Endothelial cell of umbilical vein (primary cell): ENCODE measurements at regions not wholly inside any gene's neighbourhood (a gene's known extent, or its start where the extent isn't known, plus 50 kb on each side); places are given as distances from the start of the nearest gene placed in this dataset.

Experiments
- BruUV-seq: library from RNA; stranded (reverse); fragments of 400-500 nt; replicated peaks from 2 replicates; lab custom pipeline; 2021; lab: Mats Ljungman, UMichigan
- CTCF ChIA-PET: fragments of 300-600, 350-600 bp; sonication (Branson Sonifier 250); formaldehyde crosslinking; loops from one replicate; lab custom pipeline; 2021; ENCODE audit warnings: antibody characterized with exemption, inconsistent platforms; lab: Charles Lee
- POLR2A ChIA-PET: fragments of 300-600, 350-600 bp; sonication (Branson Sonifier 250); formaldehyde crosslinking; loops from one replicate; lab custom pipeline; 2021; ENCODE audit warnings: antibody characterized with exemption, inconsistent platforms; lab: Charles Lee
- DNase-seq: peaks from one replicate; pipeline ENCODE4 v3.0.0-alpha.2; 2011; ENCODE audit warnings: low read depth, low spot score
- FAIRE-seq: peaks from 2 replicates; lab custom pipeline; 2011; peaks lifted over from hg19 to GRCh38; lab: Jason Lieb, UNC
- H2AFZ ChIP-seq: 2 replicates; pipeline ENCODE4 v1.6.0; 2012; ENCODE audit warnings: low read depth, low read length, control low read depth, inconsistent platforms
- H3K27ac ChIP-seq: 2 replicates; pipeline ENCODE4 v1.5.1; 2011; ENCODE audit warnings: low read depth, mild to moderate bottlenecking, control low read depth, low read length, moderate library complexity; ENCODE audit not compliant: insufficient read depth
- H3K27me3 ChIP-seq, 2 experiments: 2 replicates each; pipeline versions ENCODE4 v1.6.0 to v1.6.1; 2011; ENCODE audit warnings: low read length in 2 of 2, mixed read lengths in 1 of 2; ENCODE audit not compliant: control insufficient read depth in 2 of 2, insufficient read depth in 2 of 2
- H3K36me3 ChIP-seq, 2 experiments: 2 replicates in 1 of 2; 3 replicates in 1 of 2; pipeline ENCODE4 v1.5.1; 2011; ENCODE audit warnings: low read length in 2 of 2, mild to moderate bottlenecking in 1 of 2, moderate library complexity in 1 of 2; ENCODE audit not compliant: control insufficient read depth in 2 of 2, insufficient read depth in 2 of 2; ENCODE audit errors: extremely low read depth in 1 of 2
- H3K4me1 ChIP-seq: 3 replicates; pipeline ENCODE4 v1.5.1; 2011; ENCODE audit warnings: mild to moderate bottlenecking, low read length; ENCODE audit not compliant: control insufficient read depth, insufficient read depth; ENCODE audit errors: extremely low read depth
- H3K4me2 ChIP-seq: 2 replicates; pipeline ENCODE4 v1.6.1; 2011; ENCODE audit warnings: low read length, control low read depth, mixed read lengths; ENCODE audit not compliant: insufficient read depth
- H3K4me3 ChIP-seq, 3 experiments: fragments of 200-600 bp in 1 of 3; sonication (generic), shearing (Covaris generic) in 1 of 3; replicated peaks in 1 of 3; 2 replicates each; pipeline ENCODE4 v1.5.1; 2011 to 2016; ENCODE audit warnings: control low read depth in 3 of 3, low read length in 3 of 3, mild to moderate bottlenecking in 2 of 3, inconsistent platforms in 1 of 3, low read depth in 1 of 3, moderate library complexity in 1 of 3; ENCODE audit not compliant: insufficient read depth in 1 of 3
- H3K79me2 ChIP-seq: 2 replicates; pipeline ENCODE4 v1.6.0; 2012; ENCODE audit warnings: low read length, inconsistent platforms; ENCODE audit not compliant: control insufficient read depth, insufficient read depth
- H3K9ac ChIP-seq: replicated peaks from 2 replicates; pipeline ENCODE3; 2011; ENCODE audit warnings: low read length, control low read depth; ENCODE audit not compliant: insufficient read depth; ENCODE audit errors: extremely low read depth
- H3K9me1 ChIP-seq: replicated peaks from 3 replicates; pipeline ENCODE4 v1.6.0; 2011; ENCODE audit warnings: mild to moderate bottlenecking, low read length; ENCODE audit not compliant: control insufficient read depth, insufficient read depth; ENCODE audit errors: extremely low read depth
- H3K9me3 ChIP-seq: replicated peaks from 2 replicates; pipeline ENCODE4 v1.5.1; 2012; ENCODE audit warnings: low read length, inconsistent platforms; ENCODE audit not compliant: control insufficient read depth, insufficient read depth
- H4K20me1 ChIP-seq: replicated peaks from 2 replicates; pipeline ENCODE3; 2011; ENCODE audit warnings: mild to moderate bottlenecking, low read length; ENCODE audit not compliant: control insufficient read depth, insufficient read depth; ENCODE audit errors: extremely low read depth
- EZH2 ChIP-seq: IDR thresholded peaks from 2 replicates; pipeline ENCODE4 v1.6.1; 2012; ENCODE audit warnings: borderline replicate concordance, low read depth, mild to moderate bottlenecking, moderate library complexity, low read length, inconsistent platforms; ENCODE audit not compliant: severe bottlenecking
- FOS ChIP-seq: IDR thresholded peaks from 2 replicates; pipeline ENCODE4 v1.6.1; 2011; ENCODE audit warnings: mild to moderate bottlenecking, low read length, moderate library complexity, borderline replicate concordance; ENCODE audit not compliant: insufficient read depth
- GATA2 ChIP-seq: IDR thresholded peaks from 2 replicates; pipeline ENCODE4 v1.7.0; 2011; ENCODE audit warnings: low read depth, mild to moderate bottlenecking, moderate library complexity, mixed read lengths, low read length; ENCODE audit not compliant: insufficient read length, insufficient read depth
- JUN ChIP-seq: IDR thresholded peaks from 2 replicates; pipeline ENCODE4 v1.6.1; 2011; ENCODE audit warnings: borderline replicate concordance, low read depth; ENCODE audit not compliant: insufficient read length, insufficient read depth
- MYC ChIP-seq: IDR thresholded peaks from one replicate; pipeline ENCODE4 v1.6.1; 2011; ENCODE audit warnings: mild to moderate bottlenecking, low read depth, low read length
- POLR2A ChIP-seq: IDR thresholded peaks from 2 replicates; pipeline ENCODE4 v1.6.1; 2012; ENCODE audit warnings: low read depth, mild to moderate bottlenecking, control low read depth, low read length
- POLR2AphosphoS5 ChIP-seq: IDR thresholded peaks from 2 replicates; pipeline ENCODE4 v1.6.1; 2012; ENCODE audit warnings: low read depth, mild to moderate bottlenecking, control low read depth, low read length, moderate library complexity; ENCODE audit not compliant: insufficient read depth
- dilution Hi-C: fragments of 300-500 bp; cut with MboI; formaldehyde crosslinking; loops from one replicate; pipeline ENCODE4 v1.15.0; 2019; ENCODE audit warnings: low sequenced_read_pairs; ENCODE audit not compliant: extremely low pct_ligation_motif_present
- intact Hi-C: fragments of 100-400 bp; cut with micrococcal nuclease; formaldehyde crosslinking; loops from one replicate; pipeline ENCODE4 v1.10.0; 2022
- TF ChIP-seq, protein P1 (sequence below): IDR thresholded peaks from 2 replicates; pipeline ENCODE4 v1.6.1; 2011; ENCODE audit not compliant: insufficient read depth, insufficient read length
- TF ChIP-seq, protein P2 (sequence below), 2 donors: IDR thresholded peaks; 1 replicate in 1 of 2; 2 replicates in 1 of 2; pipeline ENCODE4 v1.5.1; 2011; ENCODE audit warnings: low read length in 2 of 2, mild to moderate bottlenecking in 2 of 2, moderate library complexity in 2 of 2, control low read depth in 1 of 2, inconsistent platforms in 1 of 2, low read depth in 1 of 2; ENCODE audit not compliant: insufficient read depth in 1 of 2; ENCODE audit errors: extremely low read depth in 1 of 2

DNA sequence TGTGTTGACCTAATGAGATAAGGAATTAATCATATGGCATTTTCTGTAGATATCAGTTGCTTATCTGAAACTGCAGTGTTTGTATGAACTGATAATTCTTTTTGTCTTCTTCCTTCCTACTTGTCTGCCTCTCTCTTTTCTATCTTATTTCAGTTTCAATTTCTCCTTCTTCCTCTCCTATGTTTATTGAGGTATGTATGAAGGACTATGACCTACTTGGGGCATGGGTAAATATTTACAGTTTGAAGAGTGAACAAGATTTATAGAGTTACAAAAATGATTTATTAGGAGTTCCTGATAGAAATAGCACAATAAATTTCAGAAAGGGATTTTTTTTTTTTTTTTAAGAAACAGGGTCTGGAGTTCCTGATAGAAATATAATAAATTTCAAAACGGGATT is 88.7 kb upstream of the MUCL1 start:
- Histone ChIP-seq H3K9me3 (no peaks in the 10 kb centered on the region), H4K20me1 (no peaks in the 10 kb centered on the region), H3K27me3 (no peaks in the 10 kb centered on the region), H3K36me3 (no peaks in the 10 kb centered on the region), H2AFZ (no peak overlapping the region), H3K9ac (no peak overlapping the region), H3K4me1 (no peaks in the 10 kb centered on the region), H3K27ac (no peak overlapping the region), H3K4me3 (no peak overlapping the region), H3K9me1 (no peaks in the 10 kb centered on the region), H3K4me2 (no peak overlapping the region), H3K79me2 (no peaks in the 10 kb centered on the region)
- intact Hi-C loops (no loop called here), dilution Hi-C loops (no loop called here)
- ChIA-PET POLR2A (no interaction called here), CTCF (no interaction called here)
- no peak for FAIRE-seq
- BruUV-seq = no TSS peak
- DNase-seq = no peak
- TF ChIP-seq JUN = no peak

DNA sequence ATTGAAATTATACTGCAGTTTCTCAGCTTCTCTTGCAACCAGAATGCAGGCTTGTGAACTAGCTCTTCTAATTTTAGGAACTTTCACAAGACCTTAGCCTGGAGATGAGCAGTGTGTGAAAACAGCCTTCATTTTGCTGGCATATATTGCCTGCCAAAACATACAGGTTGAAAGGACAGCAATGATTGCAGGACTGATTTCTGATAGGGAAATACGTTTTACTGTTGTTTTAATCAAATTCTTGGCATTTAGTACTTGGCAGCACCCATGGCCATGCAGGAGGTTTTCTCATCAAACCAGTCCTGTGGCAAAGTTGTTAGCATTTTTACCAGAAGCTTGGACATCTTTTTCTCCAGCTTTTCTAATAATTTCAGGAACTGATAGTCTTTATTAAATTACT is 91.9 kb upstream of the MUCL1 start:
- Histone ChIP-seq H3K4me1 (no peaks in the 10 kb centered on the region), H3K36me3 (no peaks in the 10 kb centered on the region), H3K9me3 (no peaks in the 10 kb centered on the region), H3K27ac (no peak overlapping the region), H3K9ac (no peak overlapping the region), H3K79me2 (no peaks in the 10 kb centered on the region), H4K20me1 (no peaks in the 10 kb centered on the region), H3K4me2 (no peak overlapping the region), H3K4me3 (no peak overlapping the region), H3K27me3 (no peaks in the 10 kb centered on the region), H2AFZ (no peak overlapping the region), H3K9me1 (no peaks in the 10 kb centered on the region)
- no TSS peak for BruUV-seq
- FAIRE-seq (no peak), DNase-seq (no peak)
- dilution Hi-C loops (no loop called here), intact Hi-C loops (no loop called here)
- CTCF ChIA-PET = interaction anchor here (1.1 kb wide), 1 partner anchor 12 kb away, joined by 3 read pairs; no protein-coding TSS in a partner anchor
- POLR2A ChIA-PET = no interaction called here
- TF ChIP-seq MYC = no peak
- TF ChIP-seq, protein P1, sequence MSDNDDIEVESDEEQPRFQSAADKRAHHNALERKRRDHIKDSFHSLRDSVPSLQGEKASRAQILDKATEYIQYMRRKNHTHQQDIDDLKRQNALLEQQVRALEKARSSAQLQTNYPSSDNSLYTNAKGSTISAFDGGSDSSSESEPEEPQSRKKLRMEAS = no peak
- TF ChIP-seq GATA2 = no peak
- TF ChIP-seq POLR2AphosphoS5 = no peak
- TF ChIP-seq FOS = no peak
- TF ChIP-seq EZH2 = no peak
- TF ChIP-seq, protein P2, sequence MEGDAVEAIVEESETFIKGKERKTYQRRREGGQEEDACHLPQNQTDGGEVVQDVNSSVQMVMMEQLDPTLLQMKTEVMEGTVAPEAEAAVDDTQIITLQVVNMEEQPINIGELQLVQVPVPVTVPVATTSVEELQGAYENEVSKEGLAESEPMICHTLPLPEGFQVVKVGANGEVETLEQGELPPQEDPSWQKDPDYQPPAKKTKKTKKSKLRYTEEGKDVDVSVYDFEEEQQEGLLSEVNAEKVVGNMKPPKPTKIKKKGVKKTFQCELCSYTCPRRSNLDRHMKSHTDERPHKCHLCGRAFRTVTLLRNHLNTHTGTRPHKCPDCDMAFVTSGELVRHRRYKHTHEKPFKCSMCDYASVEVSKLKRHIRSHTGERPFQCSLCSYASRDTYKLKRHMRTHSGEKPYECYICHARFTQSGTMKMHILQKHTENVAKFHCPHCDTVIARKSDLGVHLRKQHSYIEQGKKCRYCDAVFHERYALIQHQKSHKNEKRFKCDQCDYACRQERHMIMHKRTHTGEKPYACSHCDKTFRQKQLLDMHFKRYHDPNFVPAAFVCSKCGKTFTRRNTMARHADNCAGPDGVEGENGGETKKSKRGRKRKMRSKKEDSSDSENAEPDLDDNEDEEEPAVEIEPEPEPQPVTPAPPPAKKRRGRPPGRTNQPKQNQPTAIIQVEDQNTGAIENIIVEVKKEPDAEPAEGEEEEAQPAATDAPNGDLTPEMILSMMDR (IDR thresholded peaks at IDR 0.05; ENCODE audit: extremely low read depth in 1 of 2, insufficient read depth in 1 of 2, low read depth in 1 of 2, low read length in 2 of 2) = no peak
- TF ChIP-seq JUN = no peak
- TF ChIP-seq POLR2A = no peak
